ENCODE measurements at regions not wholly inside any gene's neighbourhood (a gene's known extent, or its start where the extent isn't known, plus 50 kb on each side); places are given as distances from the start of the nearest gene placed in this dataset.

- no peak for DNase-seq (ENCODE audit: low read depth)
- no peak for TF ChIP-seq CTCF (IDR thresholded peaks at IDR 0.05; ENCODE audit: insufficient read depth, low read length)
Measured at GRCh38 chr12:28951935-28952334, 197.1 kb upstream of the FAR2 start.

GRCh38 chr12:28954333-28954732 is 194.7 kb upstream of the FAR2 start:
- TF ChIP-seq CTCF (IDR thresholded peaks at IDR 0.05; ENCODE audit: insufficient read depth, low read length) = no peak
- no peak overlapping the region for H3K4me3 ChIP-seq (ENCODE audit: low read depth, low read length)
- peak; percentile 81 for DNase-seq (ENCODE audit: low read depth)

More at GRCh38 chr12:28951935-28952334, 197.1 kb upstream of the FAR2 start:
- H3K4me3 ChIP-seq (ENCODE audit: low read depth, low read length) = no peak overlapping the region

DNA sequence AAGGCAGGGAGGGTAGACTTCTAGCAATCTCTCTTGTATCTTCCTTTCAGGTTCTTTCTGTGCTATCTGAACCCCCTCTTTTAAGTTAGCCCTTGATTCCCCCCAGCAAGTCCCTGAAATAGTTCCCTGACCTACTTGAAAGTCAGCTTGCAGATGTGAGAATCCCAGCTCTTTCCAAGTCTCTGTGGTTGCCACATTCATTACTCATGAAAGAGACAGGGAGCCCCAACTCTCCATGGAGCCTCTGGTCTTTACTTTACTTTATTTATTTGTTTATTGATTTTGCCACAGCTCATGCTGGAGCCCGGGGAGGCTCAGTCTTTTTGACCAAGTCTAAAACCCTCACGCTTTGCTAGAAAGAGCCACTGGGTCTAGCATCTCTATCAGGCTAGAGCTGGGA is 193.6 kb upstream of the FAR2 start:
- no peak for TF ChIP-seq CTCF (IDR thresholded peaks at IDR 0.05; ENCODE audit: insufficient read depth, low read length)
- DNase-seq (ENCODE audit: low read depth) = peak; percentile 59
- no peak overlapping the region for H3K4me3 ChIP-seq (ENCODE audit: low read depth, low read length)

GRCh38 chr12:28955931-28956330 is 193.1 kb upstream of the FAR2 start:
- DNase-seq (ENCODE audit: low read depth) = peak; percentile 22
- TF ChIP-seq CTCF (IDR thresholded peaks at IDR 0.05; ENCODE audit: insufficient read depth, low read length) = no peak
- no peak overlapping the region for H3K4me3 ChIP-seq (ENCODE audit: low read depth, low read length)

GRCh38 chr12:28958553-28959195 is 190.4 kb upstream of the FAR2 start:
- DNase-seq (ENCODE audit: low read depth) = peak; percentile 86
- no peak for TF ChIP-seq CTCF (IDR thresholded peaks at IDR 0.05; ENCODE audit: insufficient read depth, low read length)
- no peak overlapping the region for H3K4me3 ChIP-seq (ENCODE audit: low read depth, low read length)

DNA sequence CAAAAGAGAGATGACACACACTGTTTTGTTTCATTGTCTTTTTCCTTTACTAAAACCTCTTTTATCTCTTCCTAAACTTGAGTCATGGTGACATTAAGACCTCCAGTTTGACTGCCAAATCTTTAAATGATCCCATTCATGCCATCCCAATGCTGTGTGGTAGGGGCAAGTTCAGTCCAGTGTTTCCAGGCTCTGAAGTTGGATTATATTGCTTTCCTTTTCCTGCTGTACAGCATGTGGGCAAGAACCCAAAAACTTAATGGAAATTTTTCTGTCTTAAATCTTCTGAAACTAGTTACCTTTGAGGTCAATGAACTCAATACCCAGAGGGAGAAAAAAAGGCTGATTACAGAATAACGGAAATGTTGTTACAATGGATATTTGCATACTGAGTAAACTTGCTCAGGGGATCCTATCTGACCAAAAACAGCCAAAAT is 187.1 kb upstream of the FAR2 start:
- no peak overlapping the region for H3K4me3 ChIP-seq (ENCODE audit: low read depth, low read length)
- no peak for TF ChIP-seq CTCF (IDR thresholded peaks at IDR 0.05; ENCODE audit: insufficient read depth, low read length)
- DNase-seq (ENCODE audit: low read depth) = peak; percentile 69

DNA sequence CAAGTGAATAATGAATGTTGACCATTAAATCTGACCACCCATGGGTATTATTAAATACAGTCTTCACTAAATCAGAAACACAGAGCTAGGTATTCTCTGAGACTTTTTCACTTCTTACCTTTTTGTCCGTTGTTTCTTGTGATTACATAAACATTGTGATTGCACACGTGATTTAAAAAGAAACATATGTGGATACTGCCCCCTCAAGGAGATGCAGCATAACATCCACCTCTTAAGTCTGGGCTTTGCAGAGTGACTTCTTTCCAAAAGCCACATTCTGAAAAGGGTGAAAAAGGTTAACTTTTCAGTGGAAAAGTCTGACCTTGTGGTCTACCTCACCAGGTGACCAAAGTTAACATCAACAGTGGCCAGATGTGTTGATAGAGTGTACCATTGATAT is 185.5 kb upstream of the FAR2 start:
- no peak overlapping the region for H3K4me3 ChIP-seq (ENCODE audit: low read depth, low read length)
- peak; percentile 66 for DNase-seq (ENCODE audit: low read depth)
- peak; percentile 54 for TF ChIP-seq CTCF (IDR thresholded peaks at IDR 0.05; ENCODE audit: insufficient read depth, low read length)
